ENCODE measurements at regions not wholly inside any gene's neighbourhood (a gene's known extent, or its start where the extent isn't known, plus 50 kb on each side); places are given as distances from the start of the nearest gene placed in this dataset.

- no peak for TF ChIP-seq EZH2 (IDR thresholded peaks at IDR 0.05; ENCODE audit: borderline replicate concordance, insufficient read depth, low read depth, low read length, poor library complexity, severe bottlenecking)
- TF ChIP-seq CTCF (IDR thresholded peaks at IDR 0.05): no peak
These were observed 104.5 kb upstream of the NUDT12 start for GRCh38 chr5:103667068-103667467.
